GM23338 (cell line): ENCODE measurements at regions not wholly inside any gene's neighbourhood (a gene's known extent, or its start where the extent isn't known, plus 50 kb on each side); places are given as distances from the start of the nearest gene placed in this dataset.

ENCODE experiments used
- ATAC-seq: fragments of 200-7000 bp; cut with Tn5 transposase; 3 replicates; pipeline ENCODE4 v1.9.1; 2020
- DNase-seq: peaks from one replicate; pipeline ENCODE4 v3.0.0-alpha.2; 2015; ENCODE audit warnings: low spot score
- H2AFZ ChIP-seq: fragments of 200-600 bp; sonication (generic); 2 replicates; pipeline ENCODE4 v1.8.0; 2016; ENCODE audit warnings: antibody characterized with exemption, mild to moderate bottlenecking, moderate library complexity
- H3F3A ChIP-seq: fragments of 200-600 bp; sonication (generic); replicated peaks from 2 replicates; pipeline ENCODE4 v1.8.0; 2017; ENCODE audit warnings: antibody characterized with exemption, mixed run types, low read depth
- H3K27ac ChIP-seq: fragments of 200-600 bp; sonication (generic); 2 replicates; pipeline ENCODE4 v1.6.1; 2016; ENCODE audit warnings: low read depth
- H3K27me3 ChIP-seq: fragments of 200-600 bp; sonication (generic); 2 replicates; pipeline ENCODE4 v1.8.0; 2016; ENCODE audit warnings: mild to moderate bottlenecking, mixed run types, moderate library complexity; ENCODE audit not compliant: insufficient read depth
- H3K36me3 ChIP-seq: fragments of 200-600 bp; sonication (generic); 2 replicates; pipeline ENCODE4 v1.8.0; 2016; ENCODE audit warnings: mild to moderate bottlenecking; ENCODE audit not compliant: insufficient read depth
- H3K4me1 ChIP-seq: fragments of 200-600 bp; sonication (generic); 2 replicates; pipeline ENCODE4 v1.8.0; 2016; ENCODE audit warnings: mild to moderate bottlenecking, moderate library complexity; ENCODE audit not compliant: insufficient read depth
- H3K4me2 ChIP-seq: fragments of 200-600 bp; sonication (generic); 2 replicates; pipeline ENCODE4 v1.7.1; 2017; ENCODE audit warnings: mixed run types
- H3K4me3 ChIP-seq: fragments of 200-600 bp; sonication (generic); 2 replicates; pipeline ENCODE4 v1.6.1; 2016; ENCODE audit warnings: mixed run types
- H3K79me2 ChIP-seq: fragments of 200-600 bp; sonication (generic); replicated peaks from 2 replicates; pipeline ENCODE4 v1.8.0; 2017; ENCODE audit warnings: mild to moderate bottlenecking; ENCODE audit not compliant: insufficient read depth
- H3K9me2 ChIP-seq: fragments of 200-600 bp; sonication (generic); 2 replicates; pipeline ENCODE4 v1.8.0; 2017; ENCODE audit not compliant: insufficient read depth
- H4K20me1 ChIP-seq: fragments of 200-600 bp; sonication (generic); replicated peaks from 2 replicates; pipeline ENCODE4 v1.8.0; 2017; ENCODE audit warnings: mild to moderate bottlenecking; ENCODE audit not compliant: insufficient read depth
- H3K27ac Mint-ChIP-seq: 2 replicates; pipeline ENCODE4 v1.8.0; 2020; ENCODE audit warnings: inconsistent platforms, mild to moderate bottlenecking, moderate library complexity, mixed read lengths
- H3K27me3 Mint-ChIP-seq: 3 replicates; pipeline ENCODE4 v1.8.0; 2022; ENCODE audit warnings: low read depth, mild to moderate bottlenecking, moderate library complexity, mixed read lengths, inconsistent platforms; ENCODE audit not compliant: insufficient read depth, poor library complexity
- H3K36me3 Mint-ChIP-seq: 3 replicates; pipeline ENCODE4 v1.8.0; 2021; ENCODE audit warnings: low read depth, mild to moderate bottlenecking, inconsistent platforms, moderate library complexity, mixed read lengths
- H3K4me1 Mint-ChIP-seq: 3 replicates; pipeline ENCODE4 v1.8.0; 2020; ENCODE audit warnings: mild to moderate bottlenecking, inconsistent platforms, mixed read lengths
- H3K4me3 Mint-ChIP-seq: 3 replicates; pipeline ENCODE4 v1.8.0; 2021; ENCODE audit warnings: moderate library complexity, mild to moderate bottlenecking, inconsistent platforms, mixed read lengths
- H3K9me3 Mint-ChIP-seq: 3 replicates; pipeline ENCODE4 v1.8.0; 2020; ENCODE audit warnings: moderate library complexity, mild to moderate bottlenecking, inconsistent platforms, mixed read lengths
- EZH2phosphoT487 ChIP-seq: fragments of 200-600 bp; sonication (generic); IDR thresholded peaks from one replicate; pipeline ENCODE4 v1.8.1; 2018; ENCODE audit warnings: antibody characterized with exemption; ENCODE audit not compliant: unreplicated experiment
- STAT1 ChIP-seq: IDR thresholded peaks from one replicate; pipeline ENCODE4 v1.6.1; 2016; ENCODE audit warnings: antibody characterized with exemption; ENCODE audit not compliant: unreplicated experiment
- ZNF331 ChIP-seq: fragments of 250-450 bp; sonication (Bioruptor Pico); IDR thresholded peaks from 2 replicates; pipeline ENCODE4 v1.5.0; 2020; ENCODE audit warnings: low read depth, mild to moderate bottlenecking, moderate library complexity
- TF ChIP-seq, protein P1 (sequence below), 2 experiments: fragments of 200-600 bp in 1 of 2; sonication (generic) in 1 of 2; conservative IDR thresholded peaks; 2 replicates each; pipeline versions ENCODE4 v1.5.1 to v1.6.1; 2016 to 2017; ENCODE audit warnings: antibody characterized with exemption in 2 of 2, low read depth in 2 of 2, mild to moderate bottlenecking in 2 of 2, moderate library complexity in 1 of 2
- TF ChIP-seq, protein P2 (sequence below): fragments of 250-450 bp; sonication (Bioruptor Pico); IDR thresholded peaks from 2 replicates; pipeline ENCODE4 v1.5.0; 2020; ENCODE audit warnings: mild to moderate bottlenecking, moderate library complexity

DNA sequence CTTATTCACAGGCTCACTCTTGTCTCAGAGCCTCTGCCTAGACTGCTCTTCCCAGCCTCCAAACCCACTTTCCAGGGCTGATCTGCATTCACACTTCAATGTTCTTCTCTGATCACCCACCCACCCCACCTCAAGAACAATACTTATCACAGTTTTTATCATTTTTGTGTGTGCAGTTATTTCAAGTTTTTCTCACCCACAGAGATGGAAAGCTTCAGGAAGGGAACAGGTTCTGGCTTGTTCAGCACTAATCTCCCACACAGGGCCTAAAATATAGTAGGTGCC lies 160.9 kb downstream of the MRPL14 start:
- H2AFZ ChIP-seq = no peak overlapping the region
- H3K36me3 ChIP-seq = no peaks in the 10 kb centered on the region
- Mint-ChIP-seq H3K36me3 (no peaks in the 10 kb centered on the region; the same call in 2 of the 3 replicates), H3K4me3 (no peak overlapping the region), H3K4me1 (peaks cover 23% of the 10 kb centered on the region), H3K27me3 (peaks cover 17% of the 10 kb centered on the region), H3K27ac (no peak overlapping the region), H3K9me3 (no peaks in the 10 kb centered on the region; the same call in 2 of the 3 replicates)
- H3F3A ChIP-seq = no peaks in the 10 kb centered on the region
- ATAC-seq (no peak), DNase-seq (no peak)
- 0 out of 2 replicates have a peak, but pooled peaks cover 7% of the 10 kb centered on the region for H3K4me1 ChIP-seq
- TF ChIP-seq, protein P1, sequence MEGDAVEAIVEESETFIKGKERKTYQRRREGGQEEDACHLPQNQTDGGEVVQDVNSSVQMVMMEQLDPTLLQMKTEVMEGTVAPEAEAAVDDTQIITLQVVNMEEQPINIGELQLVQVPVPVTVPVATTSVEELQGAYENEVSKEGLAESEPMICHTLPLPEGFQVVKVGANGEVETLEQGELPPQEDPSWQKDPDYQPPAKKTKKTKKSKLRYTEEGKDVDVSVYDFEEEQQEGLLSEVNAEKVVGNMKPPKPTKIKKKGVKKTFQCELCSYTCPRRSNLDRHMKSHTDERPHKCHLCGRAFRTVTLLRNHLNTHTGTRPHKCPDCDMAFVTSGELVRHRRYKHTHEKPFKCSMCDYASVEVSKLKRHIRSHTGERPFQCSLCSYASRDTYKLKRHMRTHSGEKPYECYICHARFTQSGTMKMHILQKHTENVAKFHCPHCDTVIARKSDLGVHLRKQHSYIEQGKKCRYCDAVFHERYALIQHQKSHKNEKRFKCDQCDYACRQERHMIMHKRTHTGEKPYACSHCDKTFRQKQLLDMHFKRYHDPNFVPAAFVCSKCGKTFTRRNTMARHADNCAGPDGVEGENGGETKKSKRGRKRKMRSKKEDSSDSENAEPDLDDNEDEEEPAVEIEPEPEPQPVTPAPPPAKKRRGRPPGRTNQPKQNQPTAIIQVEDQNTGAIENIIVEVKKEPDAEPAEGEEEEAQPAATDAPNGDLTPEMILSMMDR (conservative IDR thresholded peaks at IDR 0.05; ENCODE audit: low read depth in 2 of 2) = no peak
- TF ChIP-seq STAT1 = no peak
- TF ChIP-seq EZH2phosphoT487 = no peak
- TF ChIP-seq ZNF331 = no peak
- TF ChIP-seq, protein P2, sequence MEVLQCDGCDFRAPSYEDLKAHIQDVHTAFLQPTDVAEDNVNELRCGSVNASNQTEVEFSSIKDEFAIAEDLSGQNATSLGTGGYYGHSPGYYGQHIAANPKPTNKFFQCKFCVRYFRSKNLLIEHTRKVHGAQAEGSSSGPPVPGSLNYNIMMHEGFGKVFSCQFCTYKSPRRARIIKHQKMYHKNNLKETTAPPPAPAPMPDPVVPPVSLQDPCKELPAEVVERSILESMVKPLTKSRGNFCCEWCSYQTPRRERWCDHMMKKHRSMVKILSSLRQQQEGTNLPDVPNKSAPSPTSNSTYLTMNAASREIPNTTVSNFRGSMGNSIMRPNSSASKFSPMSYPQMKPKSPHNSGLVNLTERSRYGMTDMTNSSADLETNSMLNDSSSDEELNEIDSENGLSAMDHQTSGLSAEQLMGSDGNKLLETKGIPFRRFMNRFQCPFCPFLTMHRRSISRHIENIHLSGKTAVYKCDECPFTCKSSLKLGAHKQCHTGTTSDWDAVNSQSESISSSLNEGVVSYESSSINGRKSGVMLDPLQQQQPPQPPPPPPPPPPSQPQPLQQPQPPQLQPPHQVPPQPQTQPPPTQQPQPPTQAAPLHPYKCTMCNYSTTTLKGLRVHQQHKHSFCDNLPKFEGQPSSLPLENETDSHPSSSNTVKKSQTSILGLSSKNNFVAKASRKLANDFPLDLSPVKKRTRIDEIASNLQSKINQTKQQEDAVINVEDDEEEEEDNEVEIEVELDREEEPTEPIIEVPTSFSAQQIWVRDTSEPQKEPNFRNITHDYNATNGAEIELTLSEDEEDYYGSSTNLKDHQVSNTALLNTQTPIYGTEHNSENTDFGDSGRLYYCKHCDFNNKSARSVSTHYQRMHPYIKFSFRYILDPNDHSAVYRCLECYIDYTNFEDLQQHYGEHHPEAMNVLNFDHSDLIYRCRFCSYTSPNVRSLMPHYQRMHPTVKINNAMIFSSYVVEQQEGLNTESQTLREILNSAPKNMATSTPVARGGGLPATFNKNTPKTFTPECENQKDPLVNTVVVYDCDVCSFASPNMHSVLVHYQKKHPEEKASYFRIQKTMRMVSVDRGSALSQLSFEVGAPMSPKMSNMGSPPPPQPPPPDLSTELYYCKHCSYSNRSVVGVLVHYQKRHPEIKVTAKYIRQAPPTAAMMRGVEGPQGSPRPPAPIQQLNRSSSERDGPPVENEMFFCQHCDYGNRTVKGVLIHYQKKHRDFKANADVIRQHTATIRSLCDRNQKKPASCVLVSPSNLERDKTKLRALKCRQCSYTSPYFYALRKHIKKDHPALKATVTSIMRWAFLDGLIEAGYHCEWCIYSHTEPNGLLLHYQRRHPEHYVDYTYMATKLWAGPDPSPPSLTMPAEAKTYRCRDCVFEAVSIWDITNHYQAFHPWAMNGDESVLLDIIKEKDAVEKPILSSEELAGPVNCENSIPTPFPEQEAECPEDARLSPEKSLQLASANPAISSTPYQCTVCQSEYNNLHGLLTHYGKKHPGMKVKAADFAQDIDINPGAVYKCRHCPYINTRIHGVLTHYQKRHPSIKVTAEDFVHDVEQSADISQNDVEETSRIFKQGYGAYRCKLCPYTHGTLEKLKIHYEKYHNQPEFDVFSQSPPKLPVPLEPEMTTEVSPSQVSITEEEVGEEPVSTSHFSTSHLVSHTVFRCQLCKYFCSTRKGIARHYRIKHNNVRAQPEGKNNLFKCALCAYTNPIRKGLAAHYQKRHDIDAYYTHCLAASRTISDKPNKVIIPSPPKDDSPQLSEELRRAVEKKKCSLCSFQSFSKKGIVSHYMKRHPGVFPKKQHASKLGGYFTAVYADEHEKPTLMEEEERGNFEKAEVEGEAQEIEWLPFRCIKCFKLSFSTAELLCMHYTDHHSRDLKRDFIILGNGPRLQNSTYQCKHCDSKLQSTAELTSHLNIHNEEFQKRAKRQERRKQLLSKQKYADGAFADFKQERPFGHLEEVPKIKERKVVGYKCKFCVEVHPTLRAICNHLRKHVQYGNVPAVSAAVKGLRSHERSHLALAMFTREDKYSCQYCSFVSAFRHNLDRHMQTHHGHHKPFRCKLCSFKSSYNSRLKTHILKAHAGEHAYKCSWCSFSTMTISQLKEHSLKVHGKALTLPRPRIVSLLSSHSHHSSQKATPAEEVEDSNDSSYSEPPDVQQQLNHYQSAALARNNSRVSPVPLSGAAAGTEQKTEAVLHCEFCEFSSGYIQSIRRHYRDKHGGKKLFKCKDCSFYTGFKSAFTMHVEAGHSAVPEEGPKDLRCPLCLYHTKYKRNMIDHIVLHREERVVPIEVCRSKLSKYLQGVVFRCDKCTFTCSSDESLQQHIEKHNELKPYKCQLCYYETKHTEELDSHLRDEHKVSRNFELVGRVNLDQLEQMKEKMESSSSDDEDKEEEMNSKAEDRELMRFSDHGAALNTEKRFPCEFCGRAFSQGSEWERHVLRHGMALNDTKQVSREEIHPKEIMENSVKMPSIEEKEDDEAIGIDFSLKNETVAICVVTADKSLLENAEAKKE (CRISPR knock-in tag) = no peak
- no peak overlapping the region for H3K27ac ChIP-seq
- H3K27me3 ChIP-seq = no peaks in the 10 kb centered on the region
- H3K9me2 ChIP-seq = no peaks in the 10 kb centered on the region
- no peak overlapping the region for H3K4me3 ChIP-seq
- no peaks in the 10 kb centered on the region for H3K79me2 ChIP-seq
- no peaks in the 10 kb centered on the region for H4K20me1 ChIP-seq
- H3K4me2 ChIP-seq = no peak overlapping the region
